ENCODE measurements at regions not wholly inside any gene's neighbourhood (a gene's known extent, or its start where the extent isn't known, plus 50 kb on each side); places are given as distances from the start of the nearest gene placed in this dataset.

DNA sequence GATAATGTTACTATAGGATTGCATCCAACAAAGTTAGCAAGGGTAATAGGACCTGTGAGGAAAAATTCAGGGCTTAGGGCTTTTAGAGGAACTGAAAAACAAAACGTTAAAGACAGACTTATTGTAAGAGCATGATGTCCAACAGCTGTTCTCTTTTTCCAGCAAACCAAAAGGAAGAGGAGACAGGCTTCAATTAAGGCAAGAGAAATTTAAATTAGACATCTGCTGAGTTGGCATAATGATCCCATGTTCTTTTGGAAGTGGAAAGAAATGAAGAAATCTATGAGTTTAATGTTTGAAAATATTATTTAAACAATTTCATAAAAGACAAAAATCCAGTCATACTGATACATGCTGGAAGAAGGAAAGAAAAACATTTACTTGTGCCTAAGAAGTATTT, 95.7 kb upstream of the HMGCLL1 start:
- WGBS (ENCODE audit: insufficient coverage, insufficient replicate concordance, low lambda C conversion rate, missing lambda C conversion rate) = 0% methylated on average over 1 of the region's 1 CpG
- in situ Hi-C loops (cut with MboI) (no loop called here), intact Hi-C loops (cut with micrococcal nuclease; ENCODE audit: unreplicated experiment) (no loop called here)
- no TSS peak for BruUV-seq (replicated peaks)
- Histone ChIP-seq H3K4me1 (ENCODE audit: control insufficient read depth, insufficient read depth, low read length) (no peaks in the 10 kb centered on the region), H3K4me3 (no peak overlapping the region), H4K20me1 (ENCODE audit: control insufficient read depth, insufficient read depth) (no peaks in the 10 kb centered on the region), H3K27me3 (replicated peaks in 1 of 2; ENCODE audit: control insufficient read depth in 2 of 2, insufficient read depth in 2 of 2, low read length in 1 of 2) (no peaks in the 10 kb centered on the region), H2AFZ (ENCODE audit: control insufficient read depth, low read depth, low read length) (no peak overlapping the region), H3K36me3 (ENCODE audit: control insufficient read depth in 2 of 2, insufficient read depth in 2 of 2, low read length in 1 of 2) (no peaks in the 10 kb centered on the region), H3K4me2 (ENCODE audit: control insufficient read depth, insufficient read depth) (no peak overlapping the region), H3K27ac (ENCODE audit: control insufficient read depth, insufficient read depth) (no peak overlapping the region), H3K9me3 (replicated peaks; ENCODE audit: control insufficient read depth, insufficient read depth, low read length) (no peaks in the 10 kb centered on the region), H3K9ac (ENCODE audit: control insufficient read depth, insufficient read depth, low read length) (no peak overlapping the region), H3K79me2 (ENCODE audit: control insufficient read depth, insufficient read depth, low read length) (no peaks in the 10 kb centered on the region)
- ATAC-seq (no peak), FAIRE-seq (no peak), DNase-seq (ENCODE audit: low read depth, low spot score) (no peak)
- CTCF ChIA-PET = no interaction called here
- SMC1A ChIA-PET (ENCODE audit: uncharacterized antibody, unreplicated experiment) = no interaction called here
- no peak for TF ChIP-seq TAF1 (IDR thresholded peaks at IDR 0.05; ENCODE audit: borderline replicate concordance, low read depth, low read length)
- TF ChIP-seq, protein P1, sequence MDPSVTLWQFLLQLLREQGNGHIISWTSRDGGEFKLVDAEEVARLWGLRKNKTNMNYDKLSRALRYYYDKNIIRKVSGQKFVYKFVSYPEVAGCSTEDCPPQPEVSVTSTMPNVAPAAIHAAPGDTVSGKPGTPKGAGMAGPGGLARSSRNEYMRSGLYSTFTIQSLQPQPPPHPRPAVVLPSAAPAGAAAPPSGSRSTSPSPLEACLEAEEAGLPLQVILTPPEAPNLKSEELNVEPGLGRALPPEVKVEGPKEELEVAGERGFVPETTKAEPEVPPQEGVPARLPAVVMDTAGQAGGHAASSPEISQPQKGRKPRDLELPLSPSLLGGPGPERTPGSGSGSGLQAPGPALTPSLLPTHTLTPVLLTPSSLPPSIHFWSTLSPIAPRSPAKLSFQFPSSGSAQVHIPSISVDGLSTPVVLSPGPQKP (IDR thresholded peaks at IDR 0.05; ENCODE audit: low read depth, low read length) = no peak
- TF ChIP-seq FOXK2 (IDR thresholded peaks at IDR 0.05) = no peak
- TF ChIP-seq, protein P2, sequence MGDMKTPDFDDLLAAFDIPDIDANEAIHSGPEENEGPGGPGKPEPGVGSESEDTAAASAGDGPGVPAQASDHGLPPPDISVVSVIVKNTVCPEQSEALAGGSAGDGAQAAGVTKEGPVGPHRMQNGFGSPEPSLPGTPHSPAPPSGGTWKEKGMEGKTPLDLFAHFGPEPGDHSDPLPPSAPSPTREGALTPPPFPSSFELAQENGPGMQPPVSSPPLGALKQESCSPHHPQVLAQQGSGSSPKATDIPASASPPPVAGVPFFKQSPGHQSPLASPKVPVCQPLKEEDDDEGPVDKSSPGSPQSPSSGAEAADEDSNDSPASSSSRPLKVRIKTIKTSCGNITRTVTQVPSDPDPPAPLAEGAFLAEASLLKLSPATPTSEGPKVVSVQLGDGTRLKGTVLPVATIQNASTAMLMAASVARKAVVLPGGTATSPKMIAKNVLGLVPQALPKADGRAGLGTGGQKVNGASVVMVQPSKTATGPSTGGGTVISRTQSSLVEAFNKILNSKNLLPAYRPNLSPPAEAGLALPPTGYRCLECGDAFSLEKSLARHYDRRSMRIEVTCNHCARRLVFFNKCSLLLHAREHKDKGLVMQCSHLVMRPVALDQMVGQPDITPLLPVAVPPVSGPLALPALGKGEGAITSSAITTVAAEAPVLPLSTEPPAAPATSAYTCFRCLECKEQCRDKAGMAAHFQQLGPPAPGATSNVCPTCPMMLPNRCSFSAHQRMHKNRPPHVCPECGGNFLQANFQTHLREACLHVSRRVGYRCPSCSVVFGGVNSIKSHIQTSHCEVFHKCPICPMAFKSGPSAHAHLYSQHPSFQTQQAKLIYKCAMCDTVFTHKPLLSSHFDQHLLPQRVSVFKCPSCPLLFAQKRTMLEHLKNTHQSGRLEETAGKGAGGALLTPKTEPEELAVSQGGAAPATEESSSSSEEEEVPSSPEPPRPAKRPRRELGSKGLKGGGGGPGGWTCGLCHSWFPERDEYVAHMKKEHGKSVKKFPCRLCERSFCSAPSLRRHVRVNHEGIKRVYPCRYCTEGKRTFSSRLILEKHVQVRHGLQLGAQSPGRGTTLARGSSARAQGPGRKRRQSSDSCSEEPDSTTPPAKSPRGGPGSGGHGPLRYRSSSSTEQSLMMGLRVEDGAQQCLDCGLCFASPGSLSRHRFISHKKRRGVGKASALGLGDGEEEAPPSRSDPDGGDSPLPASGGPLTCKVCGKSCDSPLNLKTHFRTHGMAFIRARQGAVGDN (IDR thresholded peaks at IDR 0.05) = no peak
- TF ChIP-seq NFXL1 (IDR thresholded peaks at IDR 0.05; ENCODE audit: borderline replicate concordance) = no peak
- TF ChIP-seq RCOR1 (conservative IDR thresholded peaks at IDR 0.05; ENCODE audit: low read depth, low read length) = no peak
- no peak for TF ChIP-seq SRF (IDR thresholded peaks at IDR 0.05; ENCODE audit: low read depth in 2 of 2, low read length in 2 of 2)
- no peak for TF ChIP-seq ETV6 (conservative IDR thresholded peaks at IDR 0.05 in 1 of 2, IDR thresholded peaks at IDR 0.05 in 1 of 2; ENCODE audit: borderline replicate concordance in 1 of 2, low read depth in 1 of 2)
- TF ChIP-seq MTA2 (IDR thresholded peaks at IDR 0.05; ENCODE audit: low read depth) = no peak
- TF ChIP-seq, protein P3, sequence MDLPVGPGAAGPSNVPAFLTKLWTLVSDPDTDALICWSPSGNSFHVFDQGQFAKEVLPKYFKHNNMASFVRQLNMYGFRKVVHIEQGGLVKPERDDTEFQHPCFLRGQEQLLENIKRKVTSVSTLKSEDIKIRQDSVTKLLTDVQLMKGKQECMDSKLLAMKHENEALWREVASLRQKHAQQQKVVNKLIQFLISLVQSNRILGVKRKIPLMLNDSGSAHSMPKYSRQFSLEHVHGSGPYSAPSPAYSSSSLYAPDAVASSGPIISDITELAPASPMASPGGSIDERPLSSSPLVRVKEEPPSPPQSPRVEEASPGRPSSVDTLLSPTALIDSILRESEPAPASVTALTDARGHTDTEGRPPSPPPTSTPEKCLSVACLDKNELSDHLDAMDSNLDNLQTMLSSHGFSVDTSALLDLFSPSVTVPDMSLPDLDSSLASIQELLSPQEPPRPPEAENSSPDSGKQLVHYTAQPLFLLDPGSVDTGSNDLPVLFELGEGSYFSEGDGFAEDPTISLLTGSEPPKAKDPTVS (IDR thresholded peaks at IDR 0.05; ENCODE audit: low read depth, low read length) = no peak
- RAD21 ChIA-PET (ENCODE audit: unreplicated experiment) = no interaction called here
- POLR2A ChIA-PET = no interaction called here

All from GM12878 (cell line).